Neural crest cell (in vitro differentiated cells): ENCODE measurements at regions not wholly inside any gene's neighbourhood (a gene's known extent, or its start where the extent isn't known, plus 50 kb on each side); places are given as distances from the start of the nearest gene placed in this dataset.

ENCODE experiments used
- DNase-seq: peaks from one replicate; pipeline ENCODE4 v3.0.0; 2021; ENCODE audit warnings: low read depth, mixed read lengths, low spot score
- H3K27ac Mint-ChIP-seq: one replicate; pipeline ENCODE4 v1.8.0; 2021; ENCODE audit warnings: mild to moderate bottlenecking, mixed read lengths; ENCODE audit not compliant: unreplicated experiment
- H3K27me3 Mint-ChIP-seq: 2 replicates; pipeline ENCODE4 v1.8.0; 2021; ENCODE audit warnings: low read depth, mild to moderate bottlenecking, mixed read lengths
- H3K36me3 Mint-ChIP-seq: 2 replicates; pipeline ENCODE4 v1.8.0; 2021; ENCODE audit warnings: low read depth, mild to moderate bottlenecking, mixed read lengths
- H3K4me1 Mint-ChIP-seq: 2 replicates; pipeline ENCODE4 v1.8.0; 2021; ENCODE audit warnings: mixed read lengths
- H3K4me3 Mint-ChIP-seq: one replicate; pipeline ENCODE4 v1.8.0; 2021; ENCODE audit warnings: mild to moderate bottlenecking, mixed read lengths
- H3K9me3 Mint-ChIP-seq: 2 replicates; pipeline ENCODE4 v1.8.0; 2021; ENCODE audit warnings: mixed read lengths
- TF ChIP-seq, protein P1 (sequence below): fragments of 200-600 bp; sonication (generic); conservative IDR thresholded peaks from 2 replicates; pipeline ENCODE4 v1.5.0; 2021; ENCODE audit warnings: antibody characterized with exemption, mild to moderate bottlenecking

DNA sequence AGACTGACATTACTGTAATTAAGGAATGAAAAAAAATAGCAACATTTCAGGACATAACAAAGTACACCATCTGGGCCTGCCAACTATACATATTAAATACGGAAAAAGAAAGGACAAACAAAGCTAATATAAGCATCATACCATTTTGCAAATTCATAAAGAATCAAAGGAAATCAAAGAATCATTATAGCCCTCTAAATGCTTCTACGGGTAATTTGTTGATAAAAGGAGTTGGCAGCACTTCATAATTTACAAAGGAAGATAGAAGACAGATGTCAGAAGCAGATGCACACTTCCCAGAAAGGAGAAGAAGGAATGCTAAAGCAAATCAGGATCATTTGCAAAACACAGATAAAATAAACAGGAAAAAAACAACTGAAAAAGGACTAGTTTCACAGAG, 1757.3 kb downstream of the PCDH7 start:
- no peak for DNase-seq
- Mint-ChIP-seq H3K27ac (no peak overlapping the region), H3K4me3 (no peak overlapping the region), H3K27me3 (no peaks in the 10 kb centered on the region), H3K9me3 (peaks cover 4% of the 10 kb centered on the region), H3K36me3 (no peaks in the 10 kb centered on the region), H3K4me1 (no peaks in the 10 kb centered on the region)
- TF ChIP-seq, protein P1, sequence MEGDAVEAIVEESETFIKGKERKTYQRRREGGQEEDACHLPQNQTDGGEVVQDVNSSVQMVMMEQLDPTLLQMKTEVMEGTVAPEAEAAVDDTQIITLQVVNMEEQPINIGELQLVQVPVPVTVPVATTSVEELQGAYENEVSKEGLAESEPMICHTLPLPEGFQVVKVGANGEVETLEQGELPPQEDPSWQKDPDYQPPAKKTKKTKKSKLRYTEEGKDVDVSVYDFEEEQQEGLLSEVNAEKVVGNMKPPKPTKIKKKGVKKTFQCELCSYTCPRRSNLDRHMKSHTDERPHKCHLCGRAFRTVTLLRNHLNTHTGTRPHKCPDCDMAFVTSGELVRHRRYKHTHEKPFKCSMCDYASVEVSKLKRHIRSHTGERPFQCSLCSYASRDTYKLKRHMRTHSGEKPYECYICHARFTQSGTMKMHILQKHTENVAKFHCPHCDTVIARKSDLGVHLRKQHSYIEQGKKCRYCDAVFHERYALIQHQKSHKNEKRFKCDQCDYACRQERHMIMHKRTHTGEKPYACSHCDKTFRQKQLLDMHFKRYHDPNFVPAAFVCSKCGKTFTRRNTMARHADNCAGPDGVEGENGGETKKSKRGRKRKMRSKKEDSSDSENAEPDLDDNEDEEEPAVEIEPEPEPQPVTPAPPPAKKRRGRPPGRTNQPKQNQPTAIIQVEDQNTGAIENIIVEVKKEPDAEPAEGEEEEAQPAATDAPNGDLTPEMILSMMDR, result no peak

DNA sequence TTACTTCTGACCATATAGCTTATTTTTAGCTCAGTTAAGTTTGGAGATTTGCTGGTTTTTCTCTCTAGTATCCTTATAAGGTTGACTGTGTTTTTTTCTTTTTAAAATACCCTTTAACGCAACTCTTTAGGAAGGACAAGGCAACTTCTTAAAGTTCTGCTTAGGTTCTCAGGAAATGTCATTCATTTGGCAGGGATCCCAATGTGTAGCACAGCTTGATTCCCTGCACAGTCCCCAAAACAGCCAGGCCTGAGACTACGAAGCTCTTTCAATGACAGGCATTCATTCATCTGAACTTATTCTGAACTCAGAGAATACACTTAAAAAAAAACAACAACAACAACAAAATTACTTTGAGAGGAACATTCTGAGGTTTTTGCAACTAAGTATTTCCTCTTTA, 1765.8 kb downstream of the PCDH7 start:
- Mint-ChIP-seq H3K27me3 (no peaks in the 10 kb centered on the region), H3K4me3 (no peak overlapping the region), H3K36me3 (no peaks in the 10 kb centered on the region), H3K4me1 (peaks cover 6% of the 10 kb centered on the region), H3K27ac (no peak overlapping the region), H3K9me3 (peaks cover 4% of the 10 kb centered on the region)
- DNase-seq, result no peak
- TF ChIP-seq, protein P1, result no peak

DNA sequence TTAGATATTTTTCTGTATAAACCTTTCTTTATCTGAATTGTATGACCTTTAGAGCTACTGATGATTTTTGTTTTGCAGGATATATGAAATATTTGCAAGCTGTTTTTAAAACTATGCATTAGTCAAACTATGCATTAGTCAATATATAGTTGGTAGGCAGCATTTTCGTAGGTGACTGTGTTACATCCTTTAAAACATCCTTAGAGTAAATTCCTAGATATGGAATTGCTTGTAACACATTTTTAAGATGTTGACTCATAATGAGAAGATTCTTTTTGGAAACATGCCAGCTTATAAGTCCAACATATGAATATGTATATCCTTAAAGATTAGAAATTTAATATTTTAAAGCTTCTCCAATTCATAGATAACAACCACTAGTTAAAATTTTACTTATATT, 1768.5 kb downstream of the PCDH7 start:
- TF ChIP-seq, protein P1, result no peak
- H3K4me1 Mint-ChIP-seq, result peaks cover 6% of the 10 kb centered on the region
- no peak overlapping the region for H3K4me3 Mint-ChIP-seq
- no peaks in the 10 kb centered on the region for H3K27me3 Mint-ChIP-seq
- no peak overlapping the region for H3K27ac Mint-ChIP-seq
- no peak for DNase-seq
- no peaks in the 10 kb centered on the region for H3K36me3 Mint-ChIP-seq
- no peaks in the 10 kb centered on the region for H3K9me3 Mint-ChIP-seq

DNA sequence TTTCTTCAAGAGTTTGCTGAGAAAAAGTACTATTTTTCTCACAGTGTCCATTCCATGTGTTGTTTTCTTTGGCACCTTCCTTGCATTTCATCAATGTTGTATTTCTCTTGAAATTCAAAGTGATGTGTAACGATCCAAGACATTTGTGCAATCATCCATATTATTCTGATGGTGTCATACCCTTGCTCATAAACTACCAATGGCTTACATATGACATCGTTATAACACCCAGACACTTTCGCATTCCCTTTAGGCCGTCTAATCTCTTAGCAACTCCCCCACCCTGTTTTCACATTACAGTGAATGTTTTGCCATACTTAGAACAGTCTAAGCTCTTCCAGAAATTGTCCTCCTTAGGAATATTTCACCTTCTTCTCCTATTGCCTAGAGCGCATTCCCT, 1779.0 kb downstream of the PCDH7 start:
- H3K27ac Mint-ChIP-seq, result no peak overlapping the region

DNA sequence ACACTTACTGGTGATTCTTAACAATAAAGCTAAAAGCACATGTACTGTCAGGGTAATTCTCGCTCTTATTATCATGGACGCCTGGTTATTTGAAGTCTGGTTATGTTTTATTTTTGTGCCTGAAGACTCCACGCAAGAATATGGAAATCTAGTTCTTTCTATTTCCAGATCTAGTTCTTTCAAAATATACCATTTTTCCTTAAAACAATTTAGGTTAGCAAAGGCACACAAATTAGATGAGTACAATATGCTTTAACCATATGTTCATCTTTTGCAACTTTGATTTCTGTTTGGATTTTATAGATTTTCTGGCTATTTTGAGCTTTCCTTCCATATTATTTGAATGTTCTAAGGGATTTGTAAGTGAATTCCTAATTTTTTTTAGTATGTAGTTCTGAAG, 1783.1 kb downstream of the PCDH7 start:
- Mint-ChIP-seq H3K4me3 (no peak overlapping the region), H3K4me1 (no peaks in the 10 kb centered on the region), H3K27ac (no peak overlapping the region)

More for the DNA sequence above, 1779.0 kb downstream of the PCDH7 start:
- H3K27me3 Mint-ChIP-seq, result no peaks in the 10 kb centered on the region
- H3K4me1 Mint-ChIP-seq, result no peaks in the 10 kb centered on the region
- no peaks in the 10 kb centered on the region for H3K36me3 Mint-ChIP-seq
- DNase-seq, result no peak
- no peak overlapping the region for H3K4me3 Mint-ChIP-seq
- TF ChIP-seq, protein P1, result no peak
- H3K9me3 Mint-ChIP-seq, result no peaks in the 10 kb centered on the region

More for the DNA sequence above, 1783.1 kb downstream of the PCDH7 start:
- TF ChIP-seq, protein P1, result no peak
- H3K36me3 Mint-ChIP-seq, result no peaks in the 10 kb centered on the region
- H3K27me3 Mint-ChIP-seq, result no peaks in the 10 kb centered on the region
- no peak for DNase-seq
- H3K9me3 Mint-ChIP-seq, result peaks cover 3% of the 10 kb centered on the region
